ENCODE measurements at regions not wholly inside any gene's neighbourhood (a gene's known extent, or its start where the extent isn't known, plus 50 kb on each side); places are given as distances from the start of the nearest gene placed in this dataset.

GRCh38 chr18:7438646-7439045, 128.5 kb upstream of the PTPRM start:
- DNase-seq, result no peak
- H3K4me1 Mint-ChIP-seq, result no peaks in the 10 kb centered on the region
- H3K4me3 Mint-ChIP-seq, result no peak overlapping the region
- H3K27me3 Mint-ChIP-seq, result no peaks in the 10 kb centered on the region
- H3K9me3 Mint-ChIP-seq, result no peaks in the 10 kb centered on the region
- ATAC-seq, result no peak
- H3K27ac Mint-ChIP-seq, result no peak overlapping the region

- Mint-ChIP-seq H3K27ac (no peak overlapping the region), H3K4me1 (no peaks in the 10 kb centered on the region), H3K4me3 (no peak overlapping the region), H3K9me3 (no peaks in the 10 kb centered on the region), H3K27me3 (no peaks in the 10 kb centered on the region)
- DNase-seq (no peak), ATAC-seq (no peak)
These were observed 119.6 kb upstream of the PTPRM start for GRCh38 chr18:7447318-7448028.

- DNase-seq, result peak in 1 of 2 donors; percentile 9
- H3K4me1 Mint-ChIP-seq, result no peaks in the 10 kb centered on the region
- H3K4me3 Mint-ChIP-seq, result no peak overlapping the region
- peak; percentile 57 for ATAC-seq
- no peaks in the 10 kb centered on the region for H3K9me3 Mint-ChIP-seq
- no peaks in the 10 kb centered on the region for H3K27me3 Mint-ChIP-seq
- H3K27ac Mint-ChIP-seq, result no peak overlapping the region
These were observed 114.8 kb upstream of the PTPRM start for GRCh38 chr18:7452331-7452730.

- Mint-ChIP-seq H3K9me3 (no peaks in the 10 kb centered on the region), H3K4me1 (no peaks in the 10 kb centered on the region)
These were observed 112.7 kb upstream of the PTPRM start for GRCh38 chr18:7454429-7454828.

GRCh38 chr18:7456376-7456775, 110.7 kb upstream of the PTPRM start:
- H3K27me3 Mint-ChIP-seq, result no peaks in the 10 kb centered on the region
- no peaks in the 10 kb centered on the region for H3K4me1 Mint-ChIP-seq
- H3K4me3 Mint-ChIP-seq, result no peak overlapping the region
- no peaks in the 10 kb centered on the region for H3K9me3 Mint-ChIP-seq
- ATAC-seq, result no peak
- H3K27ac Mint-ChIP-seq, result no peak overlapping the region
- no peak for DNase-seq

More at GRCh38 chr18:7454429-7454828, 112.7 kb upstream of the PTPRM start:
- ATAC-seq, result no peak
- no peak for DNase-seq
- no peak overlapping the region for H3K4me3 Mint-ChIP-seq
- no peaks in the 10 kb centered on the region for H3K27me3 Mint-ChIP-seq
- H3K27ac Mint-ChIP-seq, result no peak overlapping the region

- no peak overlapping the region for H3K4me3 Mint-ChIP-seq
- no peak overlapping the region for H3K27ac Mint-ChIP-seq
- no peaks in the 10 kb centered on the region for H3K27me3 Mint-ChIP-seq
- no peak for DNase-seq
- no peak for ATAC-seq
- H3K9me3 Mint-ChIP-seq, result no peaks in the 10 kb centered on the region
- H3K4me1 Mint-ChIP-seq, result no peaks in the 10 kb centered on the region
These were observed 109.9 kb upstream of the PTPRM start for GRCh38 chr18:7457262-7457661.

- Mint-ChIP-seq H3K9me3 (no peaks in the 10 kb centered on the region), H3K27me3 (no peaks in the 10 kb centered on the region), H3K27ac (no peak overlapping the region), H3K4me3 (no peak overlapping the region), H3K4me1 (no peaks in the 10 kb centered on the region)
- DNase-seq (no peak), ATAC-seq (no peak)
These were observed 108.2 kb upstream of the PTPRM start for GRCh38 chr18:7458884-7459283.

GRCh38 chr18:7459851-7460770, 107.0 kb upstream of the PTPRM start:
- ATAC-seq (no peak), DNase-seq (no peak)
- Mint-ChIP-seq H3K4me3 (no peak overlapping the region), H3K9me3 (no peaks in the 10 kb centered on the region), H3K4me1 (no peaks in the 10 kb centered on the region), H3K27ac (peak overlapping the region in 1 of 2 donors; percentile 72), H3K27me3 (no peaks in the 10 kb centered on the region)

- no peak overlapping the region for H3K27ac Mint-ChIP-seq
- no peak for ATAC-seq
- no peak overlapping the region for H3K4me3 Mint-ChIP-seq
- no peaks in the 10 kb centered on the region for H3K9me3 Mint-ChIP-seq
- no peak for DNase-seq
- peaks cover 8% of the 10 kb centered on the region for H3K27me3 Mint-ChIP-seq
- no peaks in the 10 kb centered on the region for H3K4me1 Mint-ChIP-seq
These were observed 102.7 kb upstream of the PTPRM start for GRCh38 chr18:7464245-7464966.

- Mint-ChIP-seq H3K4me1 (no peaks in the 10 kb centered on the region), H3K9me3 (no peaks in the 10 kb centered on the region), H3K27me3 (peaks cover 8% of the 10 kb centered on the region), H3K4me3 (no peak overlapping the region), H3K27ac (no peak overlapping the region)
- DNase-seq (no peak), ATAC-seq (no peak)
These were observed 100.9 kb upstream of the PTPRM start for GRCh38 chr18:7466190-7466589.

GRCh38 chr18:7467708-7468466, 99.2 kb upstream of the PTPRM start:
- H3K27me3 Mint-ChIP-seq, result peaks cover 8% of the 10 kb centered on the region
- H3K9me3 Mint-ChIP-seq, result no peaks in the 10 kb centered on the region
- no peak overlapping the region for H3K4me3 Mint-ChIP-seq
- ATAC-seq (no peak), DNase-seq (no peak)
- H3K4me1 Mint-ChIP-seq, result no peaks in the 10 kb centered on the region
- no peak overlapping the region for H3K27ac Mint-ChIP-seq

GRCh38 chr18:7470101-7470500, 97.0 kb upstream of the PTPRM start:
- peaks cover 5 to 6% of the 10 kb centered on the region in 2 donors for H3K9me3 Mint-ChIP-seq
- no peaks in the 10 kb centered on the region for H3K4me1 Mint-ChIP-seq
- H3K27me3 Mint-ChIP-seq, result peaks cover 8% of the 10 kb centered on the region
- ATAC-seq (no peak), DNase-seq (no peak)
- no peak overlapping the region for H3K4me3 Mint-ChIP-seq
- no peak overlapping the region for H3K27ac Mint-ChIP-seq

- ATAC-seq (no peak), DNase-seq (no peak)
- H3K4me3 Mint-ChIP-seq, result no peak overlapping the region
- peaks cover 8% of the 10 kb centered on the region for H3K27me3 Mint-ChIP-seq
- H3K27ac Mint-ChIP-seq, result no peak overlapping the region
- H3K9me3 Mint-ChIP-seq, result peaks cover 5 to 6% of the 10 kb centered on the region in 2 donors
- H3K4me1 Mint-ChIP-seq, result no peaks in the 10 kb centered on the region
These were observed 96.6 kb upstream of the PTPRM start for GRCh38 chr18:7470503-7470902.

GRCh38 chr18:7476386-7476785, 90.7 kb upstream of the PTPRM start:
- Mint-ChIP-seq H3K27me3 (peaks cover 6% of the 10 kb centered on the region), H3K9me3 (peaks cover 5 to 6% of the 10 kb centered on the region in 2 donors), H3K4me3 (no peak overlapping the region), H3K27ac (no peak overlapping the region), H3K4me1 (no peaks in the 10 kb centered on the region)
- ATAC-seq (no peak), DNase-seq (no peak)

GRCh38 chr18:7479756-7480155, 87.4 kb upstream of the PTPRM start:
- no peak for ATAC-seq
- Mint-ChIP-seq H3K4me3 (no peak overlapping the region), H3K9me3 (no peaks in the 10 kb centered on the region), H3K4me1 (no peaks in the 10 kb centered on the region), H3K27me3 (peaks cover 7% of the 10 kb centered on the region), H3K27ac (no peak overlapping the region)
- no peak for DNase-seq

Data from stimulated activated naive CD8-positive, alpha-beta T cell treated with anti-CD3 and anti-CD28 coated beads, Interleukin-15, amount 100 ng/mL, for 72 hours (primary cell).